PFSK-1 (cell line): ENCODE measurements at regions not wholly inside any gene's neighbourhood (a gene's known extent, or its start where the extent isn't known, plus 50 kb on each side); places are given as distances from the start of the nearest gene placed in this dataset.

Experiments used
- TAF1 ChIP-seq: IDR thresholded peaks from 2 replicates; pipeline ENCODE4 v1.6.1; 2012; ENCODE audit warnings: low read length, control low read depth, borderline replicate concordance; ENCODE audit not compliant: insufficient read depth
- TF ChIP-seq, protein P1 (sequence below), 2 experiments: IDR thresholded peaks; 2 replicates each; pipeline versions ENCODE4 v1.6.1 to v1.8.0; 2011 to 2012; ENCODE audit warnings: low read depth in 2 of 2, low read length in 2 of 2, control low read depth in 1 of 2, inconsistent platforms in 1 of 2, mild to moderate bottlenecking in 1 of 2, moderate library complexity in 1 of 2; ENCODE audit not compliant: insufficient read depth in 1 of 2

DNA sequence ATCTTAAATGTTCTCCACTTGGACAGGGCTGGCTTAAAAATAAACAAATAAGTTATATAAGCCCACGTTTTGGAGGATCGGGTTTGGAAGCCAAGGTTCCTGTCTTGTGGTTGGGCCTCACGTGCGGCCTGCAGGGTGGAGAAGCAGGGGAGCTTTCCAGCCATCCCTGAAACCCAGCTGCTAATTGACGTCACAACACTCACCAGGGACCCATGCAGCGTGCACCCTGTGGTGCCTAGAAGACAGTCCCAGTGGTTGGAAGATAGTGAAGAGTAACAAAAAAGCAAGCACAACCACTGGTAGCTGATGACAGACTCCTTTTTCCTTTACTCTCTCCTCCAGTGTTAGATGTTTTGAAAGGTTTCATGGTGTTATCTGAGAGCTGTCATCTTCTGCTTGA lies 142.0 kb upstream of the RBPJ start:
- no peak for TF ChIP-seq TAF1
- TF ChIP-seq, protein P1, sequence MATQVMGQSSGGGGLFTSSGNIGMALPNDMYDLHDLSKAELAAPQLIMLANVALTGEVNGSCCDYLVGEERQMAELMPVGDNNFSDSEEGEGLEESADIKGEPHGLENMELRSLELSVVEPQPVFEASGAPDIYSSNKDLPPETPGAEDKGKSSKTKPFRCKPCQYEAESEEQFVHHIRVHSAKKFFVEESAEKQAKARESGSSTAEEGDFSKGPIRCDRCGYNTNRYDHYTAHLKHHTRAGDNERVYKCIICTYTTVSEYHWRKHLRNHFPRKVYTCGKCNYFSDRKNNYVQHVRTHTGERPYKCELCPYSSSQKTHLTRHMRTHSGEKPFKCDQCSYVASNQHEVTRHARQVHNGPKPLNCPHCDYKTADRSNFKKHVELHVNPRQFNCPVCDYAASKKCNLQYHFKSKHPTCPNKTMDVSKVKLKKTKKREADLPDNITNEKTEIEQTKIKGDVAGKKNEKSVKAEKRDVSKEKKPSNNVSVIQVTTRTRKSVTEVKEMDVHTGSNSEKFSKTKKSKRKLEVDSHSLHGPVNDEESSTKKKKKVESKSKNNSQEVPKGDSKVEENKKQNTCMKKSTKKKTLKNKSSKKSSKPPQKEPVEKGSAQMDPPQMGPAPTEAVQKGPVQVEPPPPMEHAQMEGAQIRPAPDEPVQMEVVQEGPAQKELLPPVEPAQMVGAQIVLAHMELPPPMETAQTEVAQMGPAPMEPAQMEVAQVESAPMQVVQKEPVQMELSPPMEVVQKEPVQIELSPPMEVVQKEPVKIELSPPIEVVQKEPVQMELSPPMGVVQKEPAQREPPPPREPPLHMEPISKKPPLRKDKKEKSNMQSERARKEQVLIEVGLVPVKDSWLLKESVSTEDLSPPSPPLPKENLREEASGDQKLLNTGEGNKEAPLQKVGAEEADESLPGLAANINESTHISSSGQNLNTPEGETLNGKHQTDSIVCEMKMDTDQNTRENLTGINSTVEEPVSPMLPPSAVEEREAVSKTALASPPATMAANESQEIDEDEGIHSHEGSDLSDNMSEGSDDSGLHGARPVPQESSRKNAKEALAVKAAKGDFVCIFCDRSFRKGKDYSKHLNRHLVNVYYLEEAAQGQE (IDR thresholded peaks at IDR 0.05; ENCODE audit: insufficient read depth in 1 of 2, low read depth in 2 of 2, low read length in 2 of 2) = no peak
